ENCODE measurements at regions not wholly inside any gene's neighbourhood (a gene's known extent, or its start where the extent isn't known, plus 50 kb on each side); places are given as distances from the start of the nearest gene placed in this dataset.
"Not testable (repeated sequence)": the region's sequence is repeated elsewhere in the genome, so short reads cannot be mapped to it uniquely, and the experiment has no call there.

GRCh38 chr16:21503941-21504832 lies 95.2 kb upstream of the METTL9 start:
- TF ChIP-seq CTCF (optimal IDR thresholded peaks at IDR 0.05 in 1 of 3, IDR thresholded peaks at IDR 0.05 in 1 of 3, conservative IDR thresholded peaks at IDR 0.05 in 1 of 3; ENCODE audit: extremely low read depth in 1 of 3, insufficient read depth in 2 of 3, low read length in 3 of 3); EZH2 (IDR thresholded peaks at IDR 0.05; ENCODE audit: low read length): not testable (repeated sequence)
